ENCODE measurements at regions not wholly inside any gene's neighbourhood (a gene's known extent, or its start where the extent isn't known, plus 50 kb on each side); places are given as distances from the start of the nearest gene placed in this dataset.

GRCh38 chrX:116232833-116233232 lies 62.3 kb downstream of the AGTR2 start:
- TF ChIP-seq CHD2 (IDR thresholded peaks at IDR 0.05; ENCODE audit: low read length, partially characterized antibody) = no peak
- no peak for TF ChIP-seq POLR2AphosphoS5 (IDR thresholded peaks at IDR 0.05; ENCODE audit: low read depth, low read length)
- TF ChIP-seq TAF1 (IDR thresholded peaks at IDR 0.05; ENCODE audit: borderline replicate concordance, low read depth, low read length) = no peak
- no peak for TF ChIP-seq RXRA (IDR thresholded peaks at IDR 0.05; ENCODE audit: borderline replicate concordance, low read depth)
- TF ChIP-seq FOXM1 (IDR thresholded peaks at IDR 0.05; ENCODE audit: low read depth) = no peak
- TF ChIP-seq MXI1 (IDR thresholded peaks at IDR 0.05; ENCODE audit: low read depth, low read length) = no peak
- TF ChIP-seq, protein P1, sequence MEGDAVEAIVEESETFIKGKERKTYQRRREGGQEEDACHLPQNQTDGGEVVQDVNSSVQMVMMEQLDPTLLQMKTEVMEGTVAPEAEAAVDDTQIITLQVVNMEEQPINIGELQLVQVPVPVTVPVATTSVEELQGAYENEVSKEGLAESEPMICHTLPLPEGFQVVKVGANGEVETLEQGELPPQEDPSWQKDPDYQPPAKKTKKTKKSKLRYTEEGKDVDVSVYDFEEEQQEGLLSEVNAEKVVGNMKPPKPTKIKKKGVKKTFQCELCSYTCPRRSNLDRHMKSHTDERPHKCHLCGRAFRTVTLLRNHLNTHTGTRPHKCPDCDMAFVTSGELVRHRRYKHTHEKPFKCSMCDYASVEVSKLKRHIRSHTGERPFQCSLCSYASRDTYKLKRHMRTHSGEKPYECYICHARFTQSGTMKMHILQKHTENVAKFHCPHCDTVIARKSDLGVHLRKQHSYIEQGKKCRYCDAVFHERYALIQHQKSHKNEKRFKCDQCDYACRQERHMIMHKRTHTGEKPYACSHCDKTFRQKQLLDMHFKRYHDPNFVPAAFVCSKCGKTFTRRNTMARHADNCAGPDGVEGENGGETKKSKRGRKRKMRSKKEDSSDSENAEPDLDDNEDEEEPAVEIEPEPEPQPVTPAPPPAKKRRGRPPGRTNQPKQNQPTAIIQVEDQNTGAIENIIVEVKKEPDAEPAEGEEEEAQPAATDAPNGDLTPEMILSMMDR (IDR thresholded peaks at IDR 0.05) = no peak
- TF ChIP-seq, protein P2, sequence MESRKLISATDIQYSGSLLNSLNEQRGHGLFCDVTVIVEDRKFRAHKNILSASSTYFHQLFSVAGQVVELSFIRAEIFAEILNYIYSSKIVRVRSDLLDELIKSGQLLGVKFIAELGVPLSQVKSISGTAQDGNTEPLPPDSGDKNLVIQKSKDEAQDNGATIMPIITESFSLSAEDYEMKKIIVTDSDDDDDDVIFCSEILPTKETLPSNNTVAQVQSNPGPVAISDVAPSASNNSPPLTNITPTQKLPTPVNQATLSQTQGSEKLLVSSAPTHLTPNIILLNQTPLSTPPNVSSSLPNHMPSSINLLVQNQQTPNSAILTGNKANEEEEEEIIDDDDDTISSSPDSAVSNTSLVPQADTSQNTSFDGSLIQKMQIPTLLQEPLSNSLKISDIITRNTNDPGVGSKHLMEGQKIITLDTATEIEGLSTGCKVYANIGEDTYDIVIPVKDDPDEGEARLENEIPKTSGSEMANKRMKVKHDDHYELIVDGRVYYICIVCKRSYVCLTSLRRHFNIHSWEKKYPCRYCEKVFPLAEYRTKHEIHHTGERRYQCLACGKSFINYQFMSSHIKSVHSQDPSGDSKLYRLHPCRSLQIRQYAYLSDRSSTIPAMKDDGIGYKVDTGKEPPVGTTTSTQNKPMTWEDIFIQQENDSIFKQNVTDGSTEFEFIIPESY (IDR thresholded peaks at IDR 0.05; ENCODE audit: borderline replicate concordance, low read depth) = no peak
- no peak for TF ChIP-seq JUND (IDR thresholded peaks at IDR 0.05)

Data from SK-N-SH (cell line).